ENCODE measurements at regions not wholly inside any gene's neighbourhood (a gene's known extent, or its start where the extent isn't known, plus 50 kb on each side); places are given as distances from the start of the nearest gene placed in this dataset.

DNA sequence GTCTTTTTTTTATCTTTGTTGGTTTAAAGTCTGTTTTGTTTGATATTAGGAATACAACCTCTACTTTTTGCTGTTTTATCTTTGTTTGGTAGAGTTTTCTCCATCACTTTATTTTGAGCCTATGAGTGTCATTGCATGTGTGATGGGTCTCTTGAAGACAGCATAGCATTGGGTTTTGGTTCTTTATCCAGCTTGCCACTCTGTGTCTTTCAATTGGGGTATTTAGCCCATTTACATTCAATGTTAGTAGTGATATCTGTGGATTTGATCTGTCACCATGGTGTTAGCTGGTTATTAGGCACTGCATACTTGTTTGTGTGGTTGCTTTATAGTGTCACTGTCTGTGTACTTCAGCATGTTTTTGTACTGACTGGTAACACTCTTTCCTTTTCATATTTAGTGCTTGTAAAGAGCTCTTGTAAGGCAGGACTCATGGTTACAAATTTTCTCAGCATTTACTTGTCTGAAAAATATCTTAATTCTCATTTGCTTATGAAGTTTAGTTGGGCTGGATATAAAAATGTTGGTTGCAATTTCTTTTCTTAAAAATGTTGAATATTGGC lies 845.5 kb downstream of the TLE4 start:
- H3K27me3 ChIP-seq (ENCODE audit: control insufficient read depth, insufficient read depth, low read length): no peaks in the 10 kb centered on the region
- DNase-seq (ENCODE audit: low read depth): no peak
- no peak overlapping the region for H3K4me3 ChIP-seq (ENCODE audit: low read depth, low read length)
- no peaks in the 10 kb centered on the region for H3K36me3 ChIP-seq (ENCODE audit: control insufficient read depth, insufficient read depth, low read length)
- TF ChIP-seq, protein P1, sequence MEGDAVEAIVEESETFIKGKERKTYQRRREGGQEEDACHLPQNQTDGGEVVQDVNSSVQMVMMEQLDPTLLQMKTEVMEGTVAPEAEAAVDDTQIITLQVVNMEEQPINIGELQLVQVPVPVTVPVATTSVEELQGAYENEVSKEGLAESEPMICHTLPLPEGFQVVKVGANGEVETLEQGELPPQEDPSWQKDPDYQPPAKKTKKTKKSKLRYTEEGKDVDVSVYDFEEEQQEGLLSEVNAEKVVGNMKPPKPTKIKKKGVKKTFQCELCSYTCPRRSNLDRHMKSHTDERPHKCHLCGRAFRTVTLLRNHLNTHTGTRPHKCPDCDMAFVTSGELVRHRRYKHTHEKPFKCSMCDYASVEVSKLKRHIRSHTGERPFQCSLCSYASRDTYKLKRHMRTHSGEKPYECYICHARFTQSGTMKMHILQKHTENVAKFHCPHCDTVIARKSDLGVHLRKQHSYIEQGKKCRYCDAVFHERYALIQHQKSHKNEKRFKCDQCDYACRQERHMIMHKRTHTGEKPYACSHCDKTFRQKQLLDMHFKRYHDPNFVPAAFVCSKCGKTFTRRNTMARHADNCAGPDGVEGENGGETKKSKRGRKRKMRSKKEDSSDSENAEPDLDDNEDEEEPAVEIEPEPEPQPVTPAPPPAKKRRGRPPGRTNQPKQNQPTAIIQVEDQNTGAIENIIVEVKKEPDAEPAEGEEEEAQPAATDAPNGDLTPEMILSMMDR (IDR thresholded peaks at IDR 0.05; ENCODE audit: insufficient read depth, low read length, poor library complexity, severe bottlenecking): no peak

DNA sequence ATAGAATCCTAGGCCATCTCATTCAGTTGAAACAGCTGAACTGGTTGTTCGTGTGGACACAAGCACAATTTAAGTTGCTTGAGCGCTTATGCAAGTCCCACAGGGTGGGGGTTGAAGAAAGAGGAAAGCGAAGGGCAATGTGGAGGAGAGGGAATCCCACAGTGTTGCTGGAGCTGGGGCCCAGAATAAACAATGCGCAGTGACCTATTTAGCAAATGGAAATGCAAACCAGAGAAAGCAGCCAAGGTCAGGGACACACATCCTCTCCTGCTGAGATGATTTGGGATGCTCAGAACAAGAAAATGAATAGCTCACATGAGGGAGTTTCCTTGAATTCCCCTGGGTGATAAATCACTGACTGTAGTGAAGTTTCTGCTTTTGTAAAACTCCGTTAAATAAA lies 838.3 kb downstream of the TLE4 start:
- DNase-seq (ENCODE audit: low read depth): peak; percentile 9
- H3K4me3 ChIP-seq (ENCODE audit: low read depth, low read length): no peak overlapping the region
- no peaks in the 10 kb centered on the region for H3K36me3 ChIP-seq (ENCODE audit: control insufficient read depth, insufficient read depth, low read length)
- H3K27me3 ChIP-seq (ENCODE audit: control insufficient read depth, insufficient read depth, low read length): no peaks in the 10 kb centered on the region
- TF ChIP-seq, protein P1 (IDR thresholded peaks at IDR 0.05; ENCODE audit: insufficient read depth, low read length, poor library complexity, severe bottlenecking): no peak

DNA sequence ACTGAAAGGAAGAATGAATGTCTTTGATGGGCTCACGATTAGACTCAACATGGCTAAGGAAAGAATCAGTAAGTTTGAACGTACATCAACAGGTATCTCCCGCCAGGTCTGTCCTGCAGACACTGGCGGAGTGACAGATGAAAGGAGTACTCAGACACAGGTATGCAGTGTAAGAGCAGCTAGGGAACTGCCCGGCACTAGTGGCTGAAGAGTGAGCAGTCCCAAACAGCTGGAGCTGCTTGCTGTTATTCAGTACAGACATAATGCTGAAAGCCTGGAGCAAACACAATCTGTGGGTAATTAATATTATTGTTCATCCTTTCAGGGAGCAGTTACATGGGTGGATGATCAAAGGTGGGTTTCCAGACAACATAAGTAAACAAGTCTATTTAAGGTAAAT lies 835.5 kb downstream of the TLE4 start:
- TF ChIP-seq, protein P1 (IDR thresholded peaks at IDR 0.05; ENCODE audit: insufficient read depth, low read length, poor library complexity, severe bottlenecking): no peak
- no peak for DNase-seq (ENCODE audit: low read depth)
- Histone ChIP-seq H3K36me3 (ENCODE audit: control insufficient read depth, insufficient read depth, low read length) (no peaks in the 10 kb centered on the region), H3K4me3 (ENCODE audit: low read depth, low read length) (no peak overlapping the region), H3K27me3 (ENCODE audit: control insufficient read depth, insufficient read depth, low read length) (no peaks in the 10 kb centered on the region)

DNA sequence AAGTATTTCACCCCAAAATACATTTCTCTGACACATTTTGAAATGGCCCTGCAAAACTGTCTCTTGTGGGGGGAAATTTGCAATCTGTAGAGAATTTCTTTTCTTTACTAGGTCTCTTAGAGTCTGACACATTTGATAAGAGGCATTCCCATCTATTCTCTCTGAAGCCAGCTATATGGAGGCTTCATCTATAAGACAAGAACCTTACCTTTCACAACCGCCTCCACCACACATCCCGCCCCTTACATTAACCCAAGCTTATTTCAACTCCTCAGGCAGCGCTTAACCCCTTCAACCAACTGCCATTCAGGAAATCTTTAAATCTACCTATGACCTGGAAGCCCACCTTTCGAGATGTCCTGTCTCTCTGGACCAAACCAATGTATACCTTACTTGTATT lies 829.5 kb downstream of the TLE4 start:
- TF ChIP-seq, protein P1 (IDR thresholded peaks at IDR 0.05; ENCODE audit: insufficient read depth, low read length, poor library complexity, severe bottlenecking): no peak
- Histone ChIP-seq H3K36me3 (ENCODE audit: control insufficient read depth, insufficient read depth, low read length) (no peaks in the 10 kb centered on the region), H3K27me3 (ENCODE audit: control insufficient read depth, insufficient read depth, low read length) (no peaks in the 10 kb centered on the region), H3K4me3 (ENCODE audit: low read depth, low read length) (no peak overlapping the region)
- no peak for DNase-seq (ENCODE audit: low read depth)

DNA sequence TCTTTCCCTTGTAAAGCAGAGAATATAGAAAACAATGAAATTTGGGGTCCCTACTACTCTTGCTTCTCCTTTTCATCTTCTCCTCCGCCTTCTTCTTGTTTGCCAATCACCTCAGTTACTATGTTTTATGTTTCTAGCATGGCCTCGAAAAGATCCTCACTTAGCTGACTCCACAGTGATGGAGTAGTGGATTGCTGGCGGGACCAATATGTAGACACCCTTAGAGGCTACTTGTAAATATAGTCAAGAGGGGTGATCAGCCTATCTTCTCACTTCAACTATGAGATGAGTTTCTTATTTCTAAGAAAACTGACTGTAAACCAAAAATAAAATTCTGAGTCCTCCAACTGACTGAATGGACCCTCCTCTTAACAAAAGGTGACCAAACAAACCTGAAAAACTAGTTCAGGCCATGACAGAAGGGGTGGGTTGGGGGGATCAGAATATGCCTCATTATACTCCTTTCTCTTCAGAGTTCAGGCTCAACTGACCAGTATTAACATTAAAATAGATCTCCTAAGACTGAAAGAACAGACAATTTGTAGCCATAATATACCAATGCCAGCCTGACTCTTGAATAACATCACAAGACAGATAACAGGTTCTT lies 829.0 kb downstream of the TLE4 start:
- no peaks in the 10 kb centered on the region for H3K27me3 ChIP-seq (ENCODE audit: control insufficient read depth, insufficient read depth, low read length)
- H3K4me3 ChIP-seq (ENCODE audit: low read depth, low read length): no peak overlapping the region
- TF ChIP-seq, protein P1 (IDR thresholded peaks at IDR 0.05; ENCODE audit: insufficient read depth, low read length, poor library complexity, severe bottlenecking): no peak
- H3K36me3 ChIP-seq (ENCODE audit: control insufficient read depth, insufficient read depth, low read length): no peaks in the 10 kb centered on the region
- no peak for DNase-seq (ENCODE audit: low read depth)

DNA sequence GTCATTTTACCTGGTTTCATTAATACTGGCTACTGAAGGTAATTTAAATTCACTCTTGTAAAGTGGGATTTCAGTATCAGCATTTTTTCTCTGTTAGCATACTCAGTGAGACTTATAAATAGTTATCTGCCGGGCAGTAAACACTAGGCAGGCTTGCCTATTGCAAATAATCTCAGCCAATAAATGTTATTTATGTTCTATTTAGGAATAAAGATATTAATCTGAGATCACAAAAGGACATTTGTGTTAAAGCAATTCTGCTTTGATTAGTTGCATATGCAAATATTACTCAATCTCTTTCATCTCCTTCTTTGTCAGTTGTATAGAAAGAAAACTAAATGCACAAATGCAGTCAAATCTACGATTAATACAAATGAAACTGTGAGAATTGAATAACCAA lies 827.8 kb downstream of the TLE4 start:
- DNase-seq (ENCODE audit: low read depth): no peak
- TF ChIP-seq, protein P1 (IDR thresholded peaks at IDR 0.05; ENCODE audit: insufficient read depth, low read length, poor library complexity, severe bottlenecking): no peak

More for the DNA sequence above, 827.8 kb downstream of the TLE4 start:
- no peak overlapping the region for H3K4me3 ChIP-seq (ENCODE audit: low read depth, low read length)
- no peaks in the 10 kb centered on the region for H3K36me3 ChIP-seq (ENCODE audit: control insufficient read depth, insufficient read depth, low read length)
- H3K27me3 ChIP-seq (ENCODE audit: control insufficient read depth, insufficient read depth, low read length): no peaks in the 10 kb centered on the region

Measured in kidney epithelial cell (primary cell).